H1 (cell line): ENCODE measurements at regions not wholly inside any gene's neighbourhood (a gene's known extent, or its start where the extent isn't known, plus 50 kb on each side); places are given as distances from the start of the nearest gene placed in this dataset.
A peak's percentile ranks its signal among the peaks of the same experiment; 100 is the strongest.

Source experiments
- CTCF ChIA-PET: fragments of 300-600 bp; sonication (Branson Sonifier 250); formaldehyde crosslinking; loops from one replicate; lab custom pipeline; 2021; ENCODE audit not compliant: partially characterized antibody; lab: Charles Lee
- POLR2A ChIA-PET: fragments of 300-600 bp; sonication (Branson Sonifier 250); formaldehyde crosslinking; loops from one replicate; lab custom pipeline; 2021; ENCODE audit warnings: inconsistent platforms; ENCODE audit not compliant: partially characterized antibody; lab: Charles Lee
- DNase-seq, 2 experiments: peaks; one replicate each; pipeline versions ENCODE4 v3.0.0 to v3.0.0-alpha.2; 2010 to 2022; ENCODE audit warnings: low spot score in 2 of 2, low read depth in 1 of 2, mixed read lengths in 1 of 2
- FAIRE-seq: peaks from 2 replicates; lab custom pipeline; 2011; peaks lifted over from hg19 to GRCh38; lab: Jason Lieb, UNC
- H2AFZ ChIP-seq: 2 replicates; pipeline ENCODE4 v1.8.1; 2012; ENCODE audit warnings: low read length, inconsistent platforms
- H2AK5ac ChIP-seq: 2 replicates; pipeline ENCODE4 v1.6.1; 2013; ENCODE audit warnings: low read depth, low read length
- H2BK120ac ChIP-seq: replicated peaks from 2 replicates; pipeline ENCODE3; 2013; ENCODE audit warnings: low read depth, low read length, inconsistent platforms
- H2BK12ac ChIP-seq: 2 replicates; pipeline ENCODE4 v1.6.1; 2013; ENCODE audit warnings: low read depth, low read length
- H2BK15ac ChIP-seq: 2 replicates; pipeline ENCODE4 v1.6.1; 2013; ENCODE audit warnings: low read length
- H2BK20ac ChIP-seq: 2 replicates; pipeline ENCODE4 v1.6.1; 2013; ENCODE audit warnings: low read length
- H2BK5ac ChIP-seq: 2 replicates; pipeline ENCODE4 v1.6.1; 2013; ENCODE audit warnings: low read depth, low read length
- H3K14ac ChIP-seq: 2 replicates; pipeline ENCODE4 v1.6.1; 2013; ENCODE audit warnings: inconsistent platforms; ENCODE audit not compliant: insufficient read length
- H3K18ac ChIP-seq: 2 replicates; pipeline ENCODE4 v1.6.1; 2013; ENCODE audit warnings: low read length; ENCODE audit errors: extremely low read depth
- H3K23ac ChIP-seq: 2 replicates; pipeline ENCODE4 v1.6.1; 2013; ENCODE audit warnings: inconsistent platforms; ENCODE audit not compliant: insufficient read length
- H3K23me2 ChIP-seq: 2 replicates; pipeline ENCODE4 v1.6.1; 2013; ENCODE audit warnings: low read depth, low read length
- H3K27ac ChIP-seq: 2 replicates; pipeline ENCODE4 v1.6.1; 2011; ENCODE audit warnings: low read depth, low read length, inconsistent platforms
- H3K27me3 ChIP-seq, 4 experiments: replicated peaks in 1 of 4; 1 replicate in 1 of 4; 2 replicates in 3 of 4; pipeline versions ENCODE4 v1.6.1 to v1.8.1; 2011 to 2013; ENCODE audit warnings: low read length in 3 of 4, mild to moderate bottlenecking in 3 of 4, inconsistent platforms in 2 of 4, mixed read lengths in 2 of 4, moderate library complexity in 1 of 4; ENCODE audit not compliant: control insufficient read depth in 3 of 4, insufficient read depth in 3 of 4; ENCODE audit errors: extremely low read depth in 1 of 4
- H3K36me3 ChIP-seq, 4 experiments: 2 replicates each; pipeline versions ENCODE4 v1.6.1 to v1.8.1; 2011 to 2013; ENCODE audit warnings: mild to moderate bottlenecking in 4 of 4, low read length in 3 of 4, moderate library complexity in 2 of 4, control low read depth in 1 of 4, inconsistent platforms in 1 of 4; ENCODE audit not compliant: insufficient read depth in 4 of 4, control insufficient read depth in 2 of 4
- H3K4ac ChIP-seq: replicated peaks from 2 replicates; pipeline ENCODE3; 2013; ENCODE audit warnings: low read length, low read depth, mixed read lengths, inconsistent platforms; ENCODE audit not compliant: insufficient read length
- H3K4me1 ChIP-seq, 4 experiments: replicated peaks in 1 of 4; 1 replicate in 1 of 4; 2 replicates in 3 of 4; pipeline versions ENCODE4 v1.6.1 to v1.8.1; 2011 to 2013; ENCODE audit warnings: low read length in 3 of 4, inconsistent platforms in 2 of 4, mixed read lengths in 1 of 4; ENCODE audit not compliant: insufficient read depth in 4 of 4, control insufficient read depth in 3 of 4
- H3K4me2 ChIP-seq, 2 experiments: 2 replicates each; pipeline versions ENCODE4 v1.6.1 to v1.8.1; 2011 to 2013; ENCODE audit warnings: low read depth in 2 of 2, low read length in 2 of 2, control low read depth in 1 of 2, inconsistent platforms in 1 of 2, mild to moderate bottlenecking in 1 of 2; ENCODE audit not compliant: insufficient read depth in 1 of 2
- H3K4me3 ChIP-seq, 4 experiments: fragments of 200-600, 300-600 bp in 1 of 4; sonication (generic), shearing (Covaris generic), sonication (Bioruptor Twin) in 1 of 4; 2 replicates each; pipeline versions ENCODE4 v1.5.1 to v1.8.1; 2011 to 2016; ENCODE audit warnings: low read length in 4 of 4, low read depth in 3 of 4, control low read depth in 2 of 4, inconsistent platforms in 2 of 4, mild to moderate bottlenecking in 2 of 4, mixed read lengths in 1 of 4, moderate library complexity in 1 of 4; ENCODE audit not compliant: insufficient read depth in 2 of 4; ENCODE audit errors: extremely low read depth in 1 of 4
- H3K56ac ChIP-seq: replicated peaks from 2 replicates; pipeline ENCODE3; 2013; ENCODE audit warnings: low read depth, mild to moderate bottlenecking, mixed read lengths, low read length, inconsistent platforms; ENCODE audit not compliant: insufficient read length
- H3K79me1 ChIP-seq: 2 replicates; pipeline ENCODE4 v1.6.1; 2013; ENCODE audit warnings: low read depth, low read length, control low read depth
- H3K79me2 ChIP-seq, 2 experiments: 2 replicates each; pipeline versions ENCODE4 v1.6.1 to v1.8.1; 2012 to 2013; ENCODE audit warnings: low read length in 2 of 2, mild to moderate bottlenecking in 2 of 2, inconsistent platforms in 1 of 2; ENCODE audit not compliant: insufficient read depth in 2 of 2, control insufficient read depth in 1 of 2
- H3K9ac ChIP-seq, 4 experiments: replicated peaks in 1 of 4; 1 replicate in 1 of 4; 2 replicates in 3 of 4; pipeline versions ENCODE4 v1.6.1 to v1.8.1; 2011 to 2013; ENCODE audit warnings: low read depth in 3 of 4, low read length in 3 of 4, control low read depth in 2 of 4, mild to moderate bottlenecking in 2 of 4, moderate library complexity in 2 of 4, inconsistent platforms in 1 of 4; ENCODE audit errors: extremely low read depth in 1 of 4
- H3K9me3 ChIP-seq, 2 experiments: 2 replicates each; pipeline versions ENCODE4 v1.6.1 to v1.8.1; 2012 to 2013; ENCODE audit warnings: mild to moderate bottlenecking in 2 of 2, moderate library complexity in 2 of 2, control low read depth in 1 of 2, inconsistent platforms in 1 of 2, low read depth in 1 of 2, low read length in 1 of 2, mixed read lengths in 1 of 2; ENCODE audit not compliant: insufficient read depth in 2 of 2
- H4K20me1 ChIP-seq, 2 experiments: replicated peaks in 1 of 2; 2 replicates each; pipeline versions ENCODE3 to v1.8.1; 2011 to 2013; ENCODE audit warnings: inconsistent platforms in 2 of 2, low read length in 2 of 2, mild to moderate bottlenecking in 1 of 2; ENCODE audit not compliant: insufficient read depth in 2 of 2, control insufficient read depth in 1 of 2
- H4K5ac ChIP-seq: 2 replicates; pipeline ENCODE4 v1.6.1; 2013; ENCODE audit warnings: low read length, low read depth, mixed read lengths, inconsistent platforms; ENCODE audit not compliant: insufficient read length
- H4K8ac ChIP-seq: 2 replicates; pipeline ENCODE4 v1.8.0; 2013; ENCODE audit warnings: mild to moderate bottlenecking, moderate library complexity, low read length, inconsistent platforms; ENCODE audit not compliant: insufficient read depth; ENCODE audit errors: extremely low read depth
- H4K91ac ChIP-seq: replicated peaks from 2 replicates; pipeline ENCODE3; 2013; ENCODE audit warnings: low read length, mixed read lengths, inconsistent platforms; ENCODE audit not compliant: insufficient read length
- BACH1 ChIP-seq: IDR thresholded peaks from 2 replicates; pipeline ENCODE4 v1.6.1; 2012; ENCODE audit warnings: low read length, improper control_type of control experiment
- FOSL1 ChIP-seq: IDR thresholded peaks from 2 replicates; pipeline ENCODE4 v1.6.1; 2011; ENCODE audit warnings: mild to moderate bottlenecking, low read depth, low read length, moderate library complexity; ENCODE audit not compliant: insufficient read depth
- MAFK ChIP-seq: IDR thresholded peaks from 2 replicates; pipeline ENCODE4 v1.6.1; 2012; ENCODE audit warnings: low read depth, mild to moderate bottlenecking, improper control_type of control experiment, low read length
- WGBS, 2 experiments: shearing (Covaris generic) in 1 of 2; methylation state at CpG; one replicate each; pipeline versions ENCODE4 v1.1.6 to v1.1.7; 2013 to 2015; ENCODE audit warnings: low lambda C conversion rate in 2 of 2, mixed read lengths in 2 of 2, inconsistent platforms in 1 of 2, low coverage in 1 of 2, missing lambda C conversion rate in 1 of 2; ENCODE audit not compliant: insufficient replicate concordance in 2 of 2, insufficient coverage in 1 of 2, insufficient read length in 1 of 2; ENCODE audit errors: extremely low coverage in 1 of 2, missing lambda C conversion rate in 1 of 2; 5-methylcytosine and 5-hydroxymethylcytosine counted together

GRCh38 chr17:37828651-37829124, 83.8 kb upstream of the HNF1B start:
- no peak overlapping the region for H3K4me2 ChIP-seq
- CTCF ChIA-PET: interaction anchor here (0.6 to 1.2 kb wide), 4 partner anchors 12 to 1569 kb away, joined by 3 read pairs; no protein-coding TSS in a partner anchor

More at GRCh38 chr17:37828651-37829124, 83.8 kb upstream of the HNF1B start:
- WGBS, 2 experiments: 89% methylated on average over 5 of the region's 5 CpGs; no CpG with 5 or more reads in 1 of the 2 experiments
- Histone ChIP-seq H4K91ac (no peak overlapping the region), H2BK120ac (no peak overlapping the region), H2BK20ac (no peak overlapping the region), H3K4me3 (no peak overlapping the region), H4K20me1 (no peaks in the 10 kb centered on the region), H3K79me1 (no peaks in the 10 kb centered on the region), H3K27me3 (no peaks in the 10 kb centered on the region), H3K36me3 (no peaks in the 10 kb centered on the region; a peak in 1 of 8 replicates), H3K27ac (no peak overlapping the region), H3K23me2 (no peaks in the 10 kb centered on the region), H3K18ac (no peak overlapping the region), H2BK15ac (no peak overlapping the region), H3K79me2 (no peaks in the 10 kb centered on the region), H3K23ac (no peak overlapping the region), H3K56ac (no peak overlapping the region), H4K5ac (no peak overlapping the region), H2AK5ac (no peak overlapping the region), H2BK5ac (no peak overlapping the region), H3K4me1 (peaks cover 0 to 4% (median 0%) of the 10 kb centered on the region in 4 experiments; a peak in 2 of 7 replicates), H3K9me3 (no peaks in the 10 kb centered on the region), H2AFZ (peak overlapping the region; percentile 56; the same call in 1 of the 2 replicates), H4K8ac (no peak overlapping the region), H3K4ac (no peak overlapping the region), H2BK12ac (no peak overlapping the region), H3K14ac (no peak overlapping the region), H3K9ac (no peak overlapping the region)
- POLR2A ChIA-PET: no interaction called here
- TF ChIP-seq FOSL1 (no peak), BACH1 (peak; percentile 67), MAFK (peak; percentile 49; the same call in 1 of the 2 replicates)
- no peak for DNase-seq
- FAIRE-seq: no peak
